Large intestine (tissue), 3 donors: ENCODE measurements at regions not wholly inside any gene's neighbourhood (a gene's known extent, or its start where the extent isn't known, plus 50 kb on each side); places are given as distances from the start of the nearest gene placed in this dataset.

ENCODE experiments used
- DNase-seq, 2 donors: peaks; one replicate each; pipeline versions ENCODE4 v3.0.0 to v3.0.0-alpha.2; 2013
- H3K27ac ChIP-seq: one replicate; pipeline ENCODE4 v1.5.1; 2013; ENCODE audit warnings: low read length
- H3K27me3 ChIP-seq: 2 replicates; pipeline ENCODE4 v1.6.1; 2013; ENCODE audit warnings: low read length; ENCODE audit not compliant: control insufficient read depth, insufficient read depth
- H3K36me3 ChIP-seq: 2 replicates; pipeline ENCODE4 v1.6.1; 2013; ENCODE audit warnings: low read length; ENCODE audit not compliant: control insufficient read depth, insufficient read depth
- H3K4me1 ChIP-seq: one replicate; pipeline ENCODE4 v1.6.1; 2013; ENCODE audit warnings: low read length; ENCODE audit not compliant: control insufficient read depth, insufficient read depth
- H3K4me3 ChIP-seq: one replicate; pipeline ENCODE4 v1.5.1; 2013; ENCODE audit warnings: low read length
- H3K9me3 ChIP-seq: one replicate; pipeline ENCODE4 v1.6.1; 2013; ENCODE audit warnings: mild to moderate bottlenecking, low read depth, low read length, moderate library complexity; ENCODE audit not compliant: control insufficient read depth
- WGBS: methylation state at CpG from one replicate; pipeline ENCODE4 v1.1.5; 2013; ENCODE audit warnings: low lambda C conversion rate; ENCODE audit not compliant: insufficient coverage; 5-methylcytosine and 5-hydroxymethylcytosine counted together

DNA sequence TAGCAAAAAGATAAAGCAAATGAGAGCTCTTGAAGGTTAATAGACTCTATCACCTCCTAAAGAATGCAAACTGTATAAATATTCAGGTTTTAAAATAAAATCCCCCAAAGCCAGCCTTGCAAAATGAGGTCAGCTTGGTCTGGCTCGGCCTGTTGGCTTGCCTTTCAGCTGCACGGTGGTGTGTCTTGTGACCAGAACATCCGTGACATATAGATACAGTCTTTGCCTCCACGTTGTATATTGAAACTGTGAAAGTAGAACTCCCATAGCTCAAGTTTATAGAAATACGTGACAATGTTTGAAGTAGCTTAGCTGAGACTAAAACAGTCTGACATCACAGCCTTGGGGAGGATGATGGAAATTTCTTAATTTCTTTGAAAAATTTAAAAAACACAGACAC is 236.6 kb upstream of the MYOCD start:
- H3K4me3 ChIP-seq, result no peak overlapping the region
- no peaks in the 10 kb centered on the region for H3K36me3 ChIP-seq
- no peaks in the 10 kb centered on the region for H3K4me1 ChIP-seq
- DNase-seq, result no peak
- no peak overlapping the region for H3K27ac ChIP-seq
- H3K9me3 ChIP-seq, result no peaks in the 10 kb centered on the region
- WGBS, result 100% methylated on average over 1 of the region's 5 CpGs
- H3K27me3 ChIP-seq, result no peaks in the 10 kb centered on the region

DNA sequence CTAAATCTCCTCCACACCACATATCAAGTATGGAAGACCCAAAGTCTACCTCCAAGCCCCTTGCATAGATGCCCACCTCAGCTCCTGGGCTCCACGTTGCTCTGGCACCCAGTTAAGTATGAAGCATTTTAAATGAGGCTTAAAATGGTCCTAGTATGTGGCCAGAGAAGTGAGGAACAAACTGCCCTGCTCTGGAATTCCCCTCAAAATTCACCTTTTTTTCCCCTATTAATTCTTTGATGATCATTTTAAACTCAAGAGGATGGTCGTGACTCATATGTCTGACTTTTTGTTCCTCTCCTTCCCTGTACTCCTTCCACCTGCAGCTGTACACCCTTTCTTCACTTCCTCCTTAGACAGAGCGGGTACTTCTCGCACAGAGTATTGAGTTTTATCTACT is 234.5 kb upstream of the MYOCD start:
- WGBS, result 86% methylated on average over 2 of the region's 4 CpGs
- no peak overlapping the region for H3K27ac ChIP-seq
- H3K4me3 ChIP-seq, result no peak overlapping the region
- no peaks in the 10 kb centered on the region for H3K4me1 ChIP-seq
- DNase-seq, result no peak
- H3K9me3 ChIP-seq, result no peaks in the 10 kb centered on the region
- H3K27me3 ChIP-seq, result no peaks in the 10 kb centered on the region
- H3K36me3 ChIP-seq, result no peaks in the 10 kb centered on the region

DNA sequence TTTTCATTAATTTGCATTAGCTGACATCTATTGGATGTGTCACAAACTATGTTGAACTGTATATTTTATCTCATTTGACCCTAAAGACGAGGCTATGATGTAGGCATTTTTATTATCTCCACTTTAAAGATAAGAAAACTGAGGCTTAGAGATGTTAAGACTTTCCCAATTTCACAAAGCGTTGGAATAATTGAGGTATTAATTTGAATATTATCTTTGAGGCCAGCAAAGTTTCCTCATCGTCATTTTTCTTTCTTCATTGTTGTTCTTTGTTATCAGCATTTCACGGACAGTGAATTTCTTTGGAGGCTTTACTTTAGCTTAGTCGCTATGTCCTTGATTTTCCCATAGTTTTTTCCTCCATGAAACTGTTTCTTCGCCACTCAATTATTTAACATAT is 227.5 kb upstream of the MYOCD start:
- WGBS, result 72% methylated on average over 5 of the region's 6 CpGs
- Histone ChIP-seq H3K9me3 (no peaks in the 10 kb centered on the region), H3K4me1 (no peaks in the 10 kb centered on the region), H3K27me3 (no peaks in the 10 kb centered on the region), H3K27ac (no peak overlapping the region), H3K4me3 (no peak overlapping the region), H3K36me3 (no peaks in the 10 kb centered on the region)
- DNase-seq, result no peak

DNA sequence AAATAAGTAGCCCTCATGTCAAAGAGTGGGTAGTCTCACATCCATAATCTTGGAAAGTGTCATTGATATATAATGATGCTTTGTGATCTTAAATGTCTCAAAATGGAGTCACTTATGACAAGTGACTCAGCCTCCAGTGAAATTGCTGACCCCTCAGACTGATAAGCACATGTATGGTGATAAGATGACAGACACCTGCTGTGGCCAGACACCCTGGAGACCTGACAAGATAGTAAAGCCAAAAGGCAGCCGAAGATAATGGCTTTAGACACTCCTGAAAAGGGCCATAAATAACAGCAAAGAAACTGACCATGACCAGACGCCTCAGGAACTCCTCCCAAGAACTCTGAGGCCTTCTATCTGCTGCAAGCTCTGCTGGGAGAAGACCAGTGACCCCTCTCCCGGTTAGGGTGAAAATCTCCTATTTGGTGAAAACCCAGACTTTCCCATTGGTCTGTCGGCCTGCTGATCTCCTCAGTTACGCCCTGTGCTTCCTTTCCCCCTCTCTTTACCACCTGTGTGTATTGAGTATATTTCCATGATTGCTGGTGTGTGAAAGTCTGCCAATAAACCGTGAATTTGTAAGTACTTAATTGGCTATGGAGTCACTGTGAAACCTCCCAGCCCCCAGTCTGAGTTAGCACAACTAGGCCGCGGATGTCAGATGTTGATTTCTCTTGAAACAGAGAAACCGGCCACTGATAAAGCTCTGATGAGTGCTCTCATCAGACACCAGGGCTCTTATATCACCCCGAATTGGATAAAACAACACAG is 226.7 kb upstream of the MYOCD start:
- 100% methylated on average over 4 of the region's 10 CpGs for WGBS
- Histone ChIP-seq H3K36me3 (no peaks in the 10 kb centered on the region), H3K27ac (no peak overlapping the region), H3K27me3 (no peaks in the 10 kb centered on the region), H3K9me3 (no peaks in the 10 kb centered on the region), H3K4me3 (no peak overlapping the region), H3K4me1 (no peaks in the 10 kb centered on the region)
- no peak for DNase-seq

DNA sequence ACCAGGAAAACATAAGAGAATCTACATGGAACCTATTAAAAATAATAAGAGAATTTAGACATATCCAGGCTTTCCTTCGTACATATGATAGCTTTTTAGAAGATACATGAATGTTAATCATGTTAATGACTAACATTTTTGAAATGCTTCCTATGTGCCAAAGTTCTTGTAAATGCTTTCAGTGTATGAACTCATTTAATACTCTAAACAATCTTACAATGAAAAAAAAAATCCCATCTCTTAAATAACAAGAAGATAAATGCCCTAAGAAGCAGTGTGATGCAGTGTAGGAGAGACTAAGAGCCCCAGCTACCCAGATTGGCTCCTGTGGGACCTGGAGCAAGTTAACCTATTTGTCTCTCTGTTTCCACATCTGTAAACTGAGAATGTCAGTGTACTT is 220.4 kb upstream of the MYOCD start:
- H3K9me3 ChIP-seq, result no peaks in the 10 kb centered on the region
- DNase-seq, result no peak
- no peaks in the 10 kb centered on the region for H3K4me1 ChIP-seq
- no peak overlapping the region for H3K4me3 ChIP-seq
- no peak overlapping the region for H3K27ac ChIP-seq
- H3K27me3 ChIP-seq, result no peaks in the 10 kb centered on the region
- H3K36me3 ChIP-seq, result no peaks in the 10 kb centered on the region
- WGBS, result 64% methylated on average over 1 of the region's 1 CpG

DNA sequence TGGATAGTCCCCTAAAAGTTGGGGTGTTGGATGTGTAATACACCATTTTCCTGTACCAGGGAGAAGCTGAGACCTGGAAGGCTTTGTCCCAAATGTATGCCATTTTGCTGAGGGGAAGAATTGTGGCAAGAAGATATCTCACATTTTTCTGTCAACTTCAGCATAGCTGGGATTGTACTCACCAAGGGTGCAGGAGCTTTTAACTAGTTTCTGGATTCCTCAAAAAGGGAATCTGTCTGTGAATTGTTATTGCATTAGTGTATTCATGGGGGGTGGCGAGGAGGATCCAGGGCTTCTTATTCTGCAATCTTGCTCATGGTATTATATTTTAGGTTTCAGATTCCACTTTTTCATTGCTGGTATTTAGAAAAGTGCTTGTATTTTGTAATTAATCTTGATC is 208.2 kb upstream of the MYOCD start:
- H3K4me3 ChIP-seq, result no peak overlapping the region
- no peaks in the 10 kb centered on the region for H3K36me3 ChIP-seq
- DNase-seq, result no peak
- H3K9me3 ChIP-seq, result peaks cover 3% of the 10 kb centered on the region
- H3K27me3 ChIP-seq, result no peaks in the 10 kb centered on the region
- H3K4me1 ChIP-seq, result no peaks in the 10 kb centered on the region
- 100% methylated on average over 1 of the region's 1 CpG for WGBS
- no peak overlapping the region for H3K27ac ChIP-seq

DNA sequence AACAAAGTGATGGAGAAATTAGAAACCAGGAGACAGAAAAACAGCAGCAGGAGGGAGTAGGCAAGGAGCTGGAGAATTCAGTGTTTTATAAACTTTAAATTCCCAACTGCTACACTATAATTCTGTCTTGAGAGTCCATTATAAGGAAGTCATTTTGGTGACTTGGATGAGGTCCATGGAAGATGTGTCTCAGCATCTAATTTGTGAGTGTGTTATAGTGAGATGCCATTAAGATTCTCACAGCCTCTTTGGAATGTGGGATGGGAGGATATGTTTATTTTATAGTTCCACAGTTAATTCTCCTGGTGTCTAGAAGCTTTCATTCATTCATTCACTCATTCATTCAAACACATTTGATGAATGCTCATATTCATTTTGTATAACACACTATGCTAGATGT is 206.0 kb upstream of the MYOCD start:
- Histone ChIP-seq H3K4me3 (no peak overlapping the region), H3K4me1 (no peaks in the 10 kb centered on the region), H3K27me3 (no peaks in the 10 kb centered on the region), H3K36me3 (no peaks in the 10 kb centered on the region), H3K27ac (no peak overlapping the region), H3K9me3 (peaks cover 3% of the 10 kb centered on the region)
- no peak for DNase-seq

DNA sequence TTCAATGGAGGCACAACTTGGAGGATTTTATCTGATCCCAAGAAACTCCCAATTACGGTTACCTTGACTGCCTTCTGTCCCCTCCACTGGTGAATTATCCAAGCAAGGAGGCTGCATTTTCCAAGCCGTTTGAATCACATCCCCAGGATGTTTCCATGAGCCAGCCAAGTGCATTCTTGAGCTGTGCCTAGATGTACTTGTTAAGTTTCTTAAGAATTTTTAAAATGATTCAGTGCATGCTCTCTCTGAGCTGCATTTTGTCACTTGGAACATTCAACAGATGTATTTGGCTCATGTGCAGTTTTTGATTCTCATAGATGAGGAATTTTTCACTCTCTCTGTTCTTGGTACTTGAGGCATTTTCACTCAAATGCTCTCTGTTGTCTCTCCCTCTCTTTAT is 202.6 kb upstream of the MYOCD start:
- no CpG with 5 or more reads among the region's 2 CpGs for WGBS

DNA sequence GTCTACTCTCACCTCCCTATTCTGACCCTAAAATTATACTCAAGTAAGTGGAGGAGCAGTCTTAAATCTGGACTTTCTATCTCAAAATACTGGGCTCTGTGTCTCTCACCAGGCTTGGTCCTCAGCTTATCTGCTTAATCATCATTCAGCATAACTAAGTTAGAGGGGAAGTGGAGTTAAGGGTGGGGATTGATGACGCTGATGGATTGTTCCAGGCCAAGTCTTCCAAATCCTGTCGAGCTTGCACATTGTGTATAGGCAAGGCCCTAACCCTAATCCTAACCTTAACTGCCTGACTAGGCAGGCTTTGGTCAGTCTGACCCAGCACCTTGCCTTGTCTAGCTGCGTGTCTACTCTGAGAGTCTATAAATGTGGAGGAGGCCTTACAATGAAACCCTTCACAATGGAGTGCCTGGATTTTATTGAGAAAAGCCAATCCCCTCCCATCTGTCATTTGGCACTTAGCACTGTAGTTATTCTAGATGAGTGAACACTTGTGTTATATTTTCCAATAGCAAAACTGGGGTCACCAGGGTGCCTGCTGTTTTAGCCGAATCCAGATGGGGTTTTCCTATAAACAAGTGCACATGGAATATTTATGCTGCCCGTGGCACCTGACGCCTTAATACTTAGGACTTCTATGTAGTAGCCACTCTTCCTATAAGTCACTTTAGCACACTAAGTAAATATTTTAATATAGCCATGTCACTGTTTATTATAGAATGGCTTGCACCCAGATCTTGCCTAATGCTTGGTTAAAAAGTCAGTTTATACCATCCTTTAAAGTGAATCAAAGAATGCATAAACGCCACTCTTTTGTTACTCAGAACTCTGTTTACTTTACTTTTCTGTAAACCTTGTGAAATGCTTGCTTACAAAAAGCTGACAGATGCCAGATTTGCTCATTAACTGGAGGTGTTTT is 193.2 kb upstream of the MYOCD start:
- Histone ChIP-seq H3K4me3 (no peak overlapping the region), H3K9me3 (no peaks in the 10 kb centered on the region), H3K27ac (no peak overlapping the region), H3K4me1 (no peaks in the 10 kb centered on the region), H3K27me3 (no peaks in the 10 kb centered on the region), H3K36me3 (no peaks in the 10 kb centered on the region)
- WGBS, result 40% methylated on average over 1 of the region's 7 CpGs
- no peak for DNase-seq

More for the DNA sequence above, 202.6 kb upstream of the MYOCD start:
- no peak for DNase-seq
- Histone ChIP-seq H3K4me3 (no peak overlapping the region), H3K36me3 (no peaks in the 10 kb centered on the region), H3K27ac (no peak overlapping the region), H3K9me3 (no peaks in the 10 kb centered on the region), H3K4me1 (no peaks in the 10 kb centered on the region), H3K27me3 (no peaks in the 10 kb centered on the region)

DNA sequence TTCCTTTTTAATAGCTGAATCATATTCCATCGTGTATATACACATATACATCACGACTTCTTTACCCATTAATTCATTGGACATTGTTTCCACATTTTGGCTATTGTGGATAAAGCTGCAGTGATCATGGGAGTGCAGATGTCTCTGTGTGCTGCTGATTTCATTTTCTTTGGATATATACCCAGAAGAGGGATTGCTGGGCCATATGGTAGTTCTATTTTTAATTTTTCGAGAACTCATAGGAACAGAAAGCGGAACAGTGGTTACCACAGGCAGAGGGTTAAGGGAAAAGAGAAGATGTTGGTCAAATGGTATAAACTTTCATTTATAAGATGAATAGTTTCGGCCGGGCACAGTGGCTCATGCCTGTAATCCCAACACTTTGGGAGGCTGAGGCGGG is 187.4 kb upstream of the MYOCD start:
- Histone ChIP-seq H3K27ac (no peak overlapping the region), H3K27me3 (no peaks in the 10 kb centered on the region), H3K4me1 (no peaks in the 10 kb centered on the region), H3K36me3 (no peaks in the 10 kb centered on the region), H3K9me3 (no peaks in the 10 kb centered on the region), H3K4me3 (no peak overlapping the region)
- no peak for DNase-seq
- WGBS, result 92% methylated on average over 2 of the region's 7 CpGs
